H1 (cell line): ENCODE measurements at regions not wholly inside any gene's neighbourhood (a gene's known extent, or its start where the extent isn't known, plus 50 kb on each side); places are given as distances from the start of the nearest gene placed in this dataset.

Experiments used
- CTCF ChIA-PET: fragments of 300-600 bp; sonication (Branson Sonifier 250); formaldehyde crosslinking; loops from one replicate; lab custom pipeline; 2021; ENCODE audit not compliant: partially characterized antibody; lab: Charles Lee
- POLR2A ChIA-PET: fragments of 300-600 bp; sonication (Branson Sonifier 250); formaldehyde crosslinking; loops from one replicate; lab custom pipeline; 2021; ENCODE audit warnings: inconsistent platforms; ENCODE audit not compliant: partially characterized antibody; lab: Charles Lee
- DNase-seq, 2 experiments: peaks; one replicate each; pipeline versions ENCODE4 v3.0.0 to v3.0.0-alpha.2; 2010 to 2022; ENCODE audit warnings: low spot score in 2 of 2, low read depth in 1 of 2, mixed read lengths in 1 of 2
- FAIRE-seq: peaks from 2 replicates; lab custom pipeline; 2011; peaks lifted over from hg19 to GRCh38; lab: Jason Lieb, UNC
- H2AFZ ChIP-seq: 2 replicates; pipeline ENCODE4 v1.8.1; 2012; ENCODE audit warnings: low read length, inconsistent platforms
- H2AK5ac ChIP-seq: 2 replicates; pipeline ENCODE4 v1.6.1; 2013; ENCODE audit warnings: low read depth, low read length
- H2BK120ac ChIP-seq: replicated peaks from 2 replicates; pipeline ENCODE3; 2013; ENCODE audit warnings: low read depth, low read length, inconsistent platforms
- H2BK12ac ChIP-seq: 2 replicates; pipeline ENCODE4 v1.6.1; 2013; ENCODE audit warnings: low read depth, low read length
- H2BK15ac ChIP-seq: 2 replicates; pipeline ENCODE4 v1.6.1; 2013; ENCODE audit warnings: low read length
- H2BK20ac ChIP-seq: 2 replicates; pipeline ENCODE4 v1.6.1; 2013; ENCODE audit warnings: low read length
- H2BK5ac ChIP-seq: 2 replicates; pipeline ENCODE4 v1.6.1; 2013; ENCODE audit warnings: low read depth, low read length
- H3K14ac ChIP-seq: 2 replicates; pipeline ENCODE4 v1.6.1; 2013; ENCODE audit warnings: inconsistent platforms; ENCODE audit not compliant: insufficient read length
- H3K18ac ChIP-seq: 2 replicates; pipeline ENCODE4 v1.6.1; 2013; ENCODE audit warnings: low read length; ENCODE audit errors: extremely low read depth
- H3K23ac ChIP-seq: 2 replicates; pipeline ENCODE4 v1.6.1; 2013; ENCODE audit warnings: inconsistent platforms; ENCODE audit not compliant: insufficient read length
- H3K23me2 ChIP-seq: 2 replicates; pipeline ENCODE4 v1.6.1; 2013; ENCODE audit warnings: low read depth, low read length
- H3K27ac ChIP-seq: 2 replicates; pipeline ENCODE4 v1.6.1; 2011; ENCODE audit warnings: low read depth, low read length, inconsistent platforms
- H3K27me3 ChIP-seq, 4 experiments: replicated peaks in 1 of 4; 1 replicate in 1 of 4; 2 replicates in 3 of 4; pipeline versions ENCODE4 v1.6.1 to v1.8.1; 2011 to 2013; ENCODE audit warnings: low read length in 3 of 4, mild to moderate bottlenecking in 3 of 4, inconsistent platforms in 2 of 4, mixed read lengths in 2 of 4, moderate library complexity in 1 of 4; ENCODE audit not compliant: control insufficient read depth in 3 of 4, insufficient read depth in 3 of 4; ENCODE audit errors: extremely low read depth in 1 of 4
- H3K36me3 ChIP-seq, 4 experiments: 2 replicates each; pipeline versions ENCODE4 v1.6.1 to v1.8.1; 2011 to 2013; ENCODE audit warnings: mild to moderate bottlenecking in 4 of 4, low read length in 3 of 4, moderate library complexity in 2 of 4, control low read depth in 1 of 4, inconsistent platforms in 1 of 4; ENCODE audit not compliant: insufficient read depth in 4 of 4, control insufficient read depth in 2 of 4
- H3K4ac ChIP-seq: replicated peaks from 2 replicates; pipeline ENCODE3; 2013; ENCODE audit warnings: low read length, low read depth, mixed read lengths, inconsistent platforms; ENCODE audit not compliant: insufficient read length
- H3K4me1 ChIP-seq, 4 experiments: replicated peaks in 1 of 4; 1 replicate in 1 of 4; 2 replicates in 3 of 4; pipeline versions ENCODE4 v1.6.1 to v1.8.1; 2011 to 2013; ENCODE audit warnings: low read length in 3 of 4, inconsistent platforms in 2 of 4, mixed read lengths in 1 of 4; ENCODE audit not compliant: insufficient read depth in 4 of 4, control insufficient read depth in 3 of 4
- H3K4me2 ChIP-seq, 2 experiments: 2 replicates each; pipeline versions ENCODE4 v1.6.1 to v1.8.1; 2011 to 2013; ENCODE audit warnings: low read depth in 2 of 2, low read length in 2 of 2, control low read depth in 1 of 2, inconsistent platforms in 1 of 2, mild to moderate bottlenecking in 1 of 2; ENCODE audit not compliant: insufficient read depth in 1 of 2
- H3K4me3 ChIP-seq, 4 experiments: fragments of 200-600, 300-600 bp in 1 of 4; sonication (generic), shearing (Covaris generic), sonication (Bioruptor Twin) in 1 of 4; 2 replicates each; pipeline versions ENCODE4 v1.5.1 to v1.8.1; 2011 to 2016; ENCODE audit warnings: low read length in 4 of 4, low read depth in 3 of 4, control low read depth in 2 of 4, inconsistent platforms in 2 of 4, mild to moderate bottlenecking in 2 of 4, mixed read lengths in 1 of 4, moderate library complexity in 1 of 4; ENCODE audit not compliant: insufficient read depth in 2 of 4; ENCODE audit errors: extremely low read depth in 1 of 4
- H3K56ac ChIP-seq: replicated peaks from 2 replicates; pipeline ENCODE3; 2013; ENCODE audit warnings: low read depth, mild to moderate bottlenecking, mixed read lengths, low read length, inconsistent platforms; ENCODE audit not compliant: insufficient read length
- H3K79me1 ChIP-seq: 2 replicates; pipeline ENCODE4 v1.6.1; 2013; ENCODE audit warnings: low read depth, low read length, control low read depth
- H3K79me2 ChIP-seq, 2 experiments: 2 replicates each; pipeline versions ENCODE4 v1.6.1 to v1.8.1; 2012 to 2013; ENCODE audit warnings: low read length in 2 of 2, mild to moderate bottlenecking in 2 of 2, inconsistent platforms in 1 of 2; ENCODE audit not compliant: insufficient read depth in 2 of 2, control insufficient read depth in 1 of 2
- H3K9ac ChIP-seq, 4 experiments: replicated peaks in 1 of 4; 1 replicate in 1 of 4; 2 replicates in 3 of 4; pipeline versions ENCODE4 v1.6.1 to v1.8.1; 2011 to 2013; ENCODE audit warnings: low read depth in 3 of 4, low read length in 3 of 4, control low read depth in 2 of 4, mild to moderate bottlenecking in 2 of 4, moderate library complexity in 2 of 4, inconsistent platforms in 1 of 4; ENCODE audit errors: extremely low read depth in 1 of 4
- H3K9me3 ChIP-seq, 2 experiments: 2 replicates each; pipeline versions ENCODE4 v1.6.1 to v1.8.1; 2012 to 2013; ENCODE audit warnings: mild to moderate bottlenecking in 2 of 2, moderate library complexity in 2 of 2, control low read depth in 1 of 2, inconsistent platforms in 1 of 2, low read depth in 1 of 2, low read length in 1 of 2, mixed read lengths in 1 of 2; ENCODE audit not compliant: insufficient read depth in 2 of 2
- H4K20me1 ChIP-seq, 2 experiments: replicated peaks in 1 of 2; 2 replicates each; pipeline versions ENCODE3 to v1.8.1; 2011 to 2013; ENCODE audit warnings: inconsistent platforms in 2 of 2, low read length in 2 of 2, mild to moderate bottlenecking in 1 of 2; ENCODE audit not compliant: insufficient read depth in 2 of 2, control insufficient read depth in 1 of 2
- H4K5ac ChIP-seq: 2 replicates; pipeline ENCODE4 v1.6.1; 2013; ENCODE audit warnings: low read length, low read depth, mixed read lengths, inconsistent platforms; ENCODE audit not compliant: insufficient read length
- H4K8ac ChIP-seq: 2 replicates; pipeline ENCODE4 v1.8.0; 2013; ENCODE audit warnings: mild to moderate bottlenecking, moderate library complexity, low read length, inconsistent platforms; ENCODE audit not compliant: insufficient read depth; ENCODE audit errors: extremely low read depth
- H4K91ac ChIP-seq: replicated peaks from 2 replicates; pipeline ENCODE3; 2013; ENCODE audit warnings: low read length, mixed read lengths, inconsistent platforms; ENCODE audit not compliant: insufficient read length
- JUND ChIP-seq: IDR thresholded peaks from 2 replicates; pipeline ENCODE4 v1.6.1; 2011; ENCODE audit warnings: mild to moderate bottlenecking, improper control_type of control experiment, low read length
- SIN3A ChIP-seq, 2 experiments: IDR thresholded peaks in 1 of 2; conservative IDR thresholded peaks in 1 of 2; 2 replicates each; pipeline ENCODE4 v1.6.1; 2011 to 2012; ENCODE audit warnings: low read length in 2 of 2, improper control_type of control experiment in 1 of 2, low read depth in 1 of 2, mild to moderate bottlenecking in 1 of 2
- WGBS, 2 experiments: shearing (Covaris generic) in 1 of 2; methylation state at CpG; one replicate each; pipeline versions ENCODE4 v1.1.6 to v1.1.7; 2013 to 2015; ENCODE audit warnings: low lambda C conversion rate in 2 of 2, mixed read lengths in 2 of 2, inconsistent platforms in 1 of 2, low coverage in 1 of 2, missing lambda C conversion rate in 1 of 2; ENCODE audit not compliant: insufficient replicate concordance in 2 of 2, insufficient coverage in 1 of 2, insufficient read length in 1 of 2; ENCODE audit errors: extremely low coverage in 1 of 2, missing lambda C conversion rate in 1 of 2; 5-methylcytosine and 5-hydroxymethylcytosine counted together

GRCh38 chrX:45517090-45517973, 316.7 kb upstream of the DIPK2B start:
- DNase-seq: no peak
- Histone ChIP-seq H4K8ac (no peak overlapping the region), H2BK20ac (no peak overlapping the region), H3K23ac (no peak overlapping the region), H3K56ac (no peak overlapping the region), H3K4me3 (no peak overlapping the region), H3K18ac (no peak overlapping the region), H3K4me1 (no peaks in the 10 kb centered on the region), H2BK15ac (no peak overlapping the region), H2BK12ac (no peak overlapping the region), H3K23me2 (no peaks in the 10 kb centered on the region; the same call in 1 of the 2 replicates), H4K5ac (no peak overlapping the region), H3K9ac (no peak overlapping the region), H4K91ac (no peak overlapping the region), H3K4me2 (no peak overlapping the region), H2BK5ac (no peak overlapping the region), H3K79me2 (no peaks in the 10 kb centered on the region), H3K79me1 (no peaks in the 10 kb centered on the region), H3K14ac (no peak overlapping the region), H3K27me3 (no peaks in the 10 kb centered on the region), H2AK5ac (no peak overlapping the region), H3K36me3 (no peaks in the 10 kb centered on the region), H2AFZ (no peak overlapping the region), H3K27ac (no peak overlapping the region), H3K4ac (no peak overlapping the region), H3K9me3 (no peaks in the 10 kb centered on the region), H4K20me1 (no peaks in the 10 kb centered on the region), H2BK120ac (no peak overlapping the region)
- WGBS, 2 experiments: 88% methylated on average over 5 of the region's 5 CpGs; no CpG with 5 or more reads in 1 of the 2 experiments
- CTCF ChIA-PET: interaction anchor here (0.6 kb wide), 1 partner anchor 18 kb away, joined by 4 read pairs; no protein-coding TSS in a partner anchor
- no peak for FAIRE-seq
- TF ChIP-seq JUND: 0 out of 2 replicates have a peak, but pooled peaks have one; percentile 21
- no peak for TF ChIP-seq SIN3A (conservative IDR thresholded peaks at IDR 0.05 in 1 of 2, IDR thresholded peaks at IDR 0.05 in 1 of 2; ENCODE audit: low read depth in 1 of 2, low read length in 2 of 2)
- POLR2A ChIA-PET: no interaction called here
